Fibroblast of lung (primary cell): ENCODE measurements at regions not wholly inside any gene's neighbourhood (a gene's known extent, or its start where the extent isn't known, plus 50 kb on each side); places are given as distances from the start of the nearest gene placed in this dataset.

Experiments
- CTCF ChIP-seq, 2 donors: IDR thresholded peaks in 1 of 2; conservative IDR thresholded peaks in 1 of 2; 1 replicate in 1 of 2; 2 replicates in 1 of 2; pipeline ENCODE4 v1.5.1; 2011 to 2012; ENCODE audit warnings: low read length in 2 of 2, control low read depth in 1 of 2, inconsistent platforms in 1 of 2, low read depth in 1 of 2, mild to moderate bottlenecking in 1 of 2
- EZH2 ChIP-seq: IDR thresholded peaks from 2 replicates; pipeline ENCODE4 v1.5.1; 2012; ENCODE audit warnings: low read length, control low read depth, mild to moderate bottlenecking; ENCODE audit errors: missing control alignments

- TF ChIP-seq CTCF (conservative IDR thresholded peaks at IDR 0.05 in 1 of 2, IDR thresholded peaks at IDR 0.05 in 1 of 2; ENCODE audit: low read depth in 1 of 2, low read length in 2 of 2) (no peak), EZH2 (no peak)
Observed at GRCh38 chr22:47625531-47626427, 863.3 kb downstream of the TBC1D22A start.
